ENCODE measurements at regions not wholly inside any gene's neighbourhood (a gene's known extent, or its start where the extent isn't known, plus 50 kb on each side); places are given as distances from the start of the nearest gene placed in this dataset.

- no peak for TF ChIP-seq CTCF (IDR thresholded peaks at IDR 0.05; ENCODE audit: insufficient read depth in 1 of 2, low read depth in 1 of 2, low read length in 1 of 2, severe bottlenecking in 1 of 2, unreplicated experiment in 1 of 2)
- Mint-ChIP-seq H3K27ac (ENCODE audit: unreplicated experiment) (no peak overlapping the region), H3K36me3 (ENCODE audit: insufficient read depth, unreplicated experiment) (no peaks in the 10 kb centered on the region), H3K4me1 (ENCODE audit: low read depth, unreplicated experiment) (no peaks in the 10 kb centered on the region), H3K9me3 (ENCODE audit: unreplicated experiment) (no peaks in the 10 kb centered on the region), H3K4me3 (ENCODE audit: unreplicated experiment) (no peak overlapping the region), H3K27me3 (ENCODE audit: insufficient read depth, unreplicated experiment) (no peaks in the 10 kb centered on the region)
- H3K4me1 ChIP-seq = no peaks in the 10 kb centered on the region
- H3K27me3 ChIP-seq (replicated peaks; ENCODE audit: control insufficient read depth, insufficient read depth, low read length) = no peaks in the 10 kb centered on the region
- H3K4me3 ChIP-seq (ENCODE audit: low read depth, low read length) = no peak overlapping the region
- no peak for DNase-seq
- ChIA-PET POLR2A (no interaction called here), CTCF (no interaction called here)
- intact Hi-C loops (cut with micrococcal nuclease; ENCODE audit: unreplicated experiment) = no loop called here
- no peaks in the 10 kb centered on the region for H3K9me3 ChIP-seq
- BruUV-seq (replicated peaks) = no TSS peak
- no peaks in the 10 kb centered on the region; the same call in 1 of the 2 replicates for H3K36me3 ChIP-seq (ENCODE audit: control insufficient read depth, insufficient read depth, low read length)
Measured at GRCh38 chr5:54693936-54694657, 176.5 kb downstream of the SNX18 start.

GRCh38 chr5:54692631-54693030 lies 175.1 kb downstream of the SNX18 start:
- CTCF ChIA-PET = no interaction called here
- H3K27me3 Mint-ChIP-seq (ENCODE audit: insufficient read depth, unreplicated experiment) = no peaks in the 10 kb centered on the region
- intact Hi-C loops (cut with micrococcal nuclease; ENCODE audit: unreplicated experiment) = no loop called here
- peaks cover 10% of the 10 kb centered on the region for H3K9me3 Mint-ChIP-seq (ENCODE audit: unreplicated experiment)
- H3K4me3 Mint-ChIP-seq (ENCODE audit: unreplicated experiment) = no peak overlapping the region
- Histone ChIP-seq H3K27me3 (replicated peaks; ENCODE audit: control insufficient read depth, insufficient read depth, low read length) (no peaks in the 10 kb centered on the region), H3K9me3 (no peaks in the 10 kb centered on the region), H3K4me3 (ENCODE audit: low read depth, low read length) (no peak overlapping the region), H3K36me3 (ENCODE audit: control insufficient read depth, insufficient read depth, low read length) (no peaks in the 10 kb centered on the region; the same call in 1 of the 2 replicates), H3K4me1 (no peaks in the 10 kb centered on the region)
- POLR2A ChIA-PET = no interaction called here
- no peaks in the 10 kb centered on the region for H3K36me3 Mint-ChIP-seq (ENCODE audit: insufficient read depth, unreplicated experiment)
- no peaks in the 10 kb centered on the region for H3K4me1 Mint-ChIP-seq (ENCODE audit: low read depth, unreplicated experiment)
- no peak for DNase-seq
- no TSS peak for BruUV-seq (replicated peaks)
- no peak for TF ChIP-seq CTCF (IDR thresholded peaks at IDR 0.05; ENCODE audit: insufficient read depth in 1 of 2, low read depth in 1 of 2, low read length in 1 of 2, severe bottlenecking in 1 of 2, unreplicated experiment in 1 of 2)
- no peak overlapping the region for H3K27ac Mint-ChIP-seq (ENCODE audit: unreplicated experiment)

GRCh38 chr5:54691656-54692055 lies 174.1 kb downstream of the SNX18 start:
- Histone ChIP-seq H3K36me3 (ENCODE audit: control insufficient read depth, insufficient read depth, low read length) (no peaks in the 10 kb centered on the region; the same call in 1 of the 2 replicates), H3K4me3 (ENCODE audit: low read depth, low read length) (no peak overlapping the region), H3K9me3 (no peaks in the 10 kb centered on the region), H3K4me1 (no peaks in the 10 kb centered on the region), H3K27me3 (replicated peaks; ENCODE audit: control insufficient read depth, insufficient read depth, low read length) (no peaks in the 10 kb centered on the region)
- no peaks in the 10 kb centered on the region for H3K36me3 Mint-ChIP-seq (ENCODE audit: insufficient read depth, unreplicated experiment)
- DNase-seq = no peak
- H3K9me3 Mint-ChIP-seq (ENCODE audit: unreplicated experiment) = peaks cover 13% of the 10 kb centered on the region
- H3K27ac Mint-ChIP-seq (ENCODE audit: unreplicated experiment) = no peak overlapping the region
- H3K4me1 Mint-ChIP-seq (ENCODE audit: low read depth, unreplicated experiment) = no peaks in the 10 kb centered on the region
- BruUV-seq (replicated peaks) = no TSS peak
- TF ChIP-seq CTCF (IDR thresholded peaks at IDR 0.05; ENCODE audit: insufficient read depth in 1 of 2, low read depth in 1 of 2, low read length in 1 of 2, severe bottlenecking in 1 of 2, unreplicated experiment in 1 of 2) = no peak
- ChIA-PET CTCF (no interaction called here), POLR2A (no interaction called here)
- intact Hi-C loops (cut with micrococcal nuclease; ENCODE audit: unreplicated experiment) = no loop called here
- no peaks in the 10 kb centered on the region for H3K27me3 Mint-ChIP-seq (ENCODE audit: insufficient read depth, unreplicated experiment)
- no peak overlapping the region for H3K4me3 Mint-ChIP-seq (ENCODE audit: unreplicated experiment)
